Kidney glomerular epithelial cell (primary cell): ENCODE measurements at regions not wholly inside any gene's neighbourhood (a gene's known extent, or its start where the extent isn't known, plus 50 kb on each side); places are given as distances from the start of the nearest gene placed in this dataset.

Source experiments
- DNase-seq: peaks from one replicate; lab custom pipeline; 2025; lab: John Stamatoyannopoulos, UW

DNA sequence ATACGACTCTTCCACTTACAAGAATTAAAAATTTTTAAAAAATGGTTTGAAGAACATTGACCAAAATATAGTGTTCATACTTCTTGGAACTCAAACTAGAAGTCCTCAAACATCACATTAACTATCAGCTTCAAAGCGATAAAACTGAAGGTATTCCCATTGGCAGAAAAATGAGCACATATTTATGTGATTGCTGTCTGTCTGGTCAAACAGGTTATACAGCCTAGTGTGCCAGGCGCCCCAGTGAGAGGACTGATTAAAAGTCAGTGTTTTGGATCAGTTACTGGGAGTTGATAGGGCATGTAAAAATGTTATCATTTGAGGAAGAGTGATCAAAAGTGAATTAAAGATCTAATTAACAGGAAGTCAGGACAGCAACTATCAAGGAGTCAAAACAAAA lies 738.8 kb downstream of the HDGFL1 start:
- DNase-seq = no peak

DNA sequence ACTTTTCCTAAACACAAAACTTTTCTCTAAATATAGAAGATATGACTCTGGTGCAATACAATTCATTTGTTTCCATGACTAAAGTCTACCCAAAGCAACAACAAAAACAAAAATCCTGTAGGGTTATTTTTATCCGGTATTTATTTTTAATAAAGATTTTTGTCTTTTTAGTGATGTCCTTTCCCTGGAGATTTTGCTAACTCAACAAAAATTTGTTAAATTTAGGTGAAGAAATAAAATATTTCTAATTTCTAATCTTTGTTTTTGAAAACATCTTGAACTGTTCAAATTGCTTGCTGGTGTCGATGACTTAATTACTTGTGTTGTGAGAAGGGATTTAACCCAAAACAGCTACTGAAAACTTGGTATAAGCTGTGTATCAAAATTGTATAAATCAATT lies 741.8 kb downstream of the HDGFL1 start:
- no peak for DNase-seq

DNA sequence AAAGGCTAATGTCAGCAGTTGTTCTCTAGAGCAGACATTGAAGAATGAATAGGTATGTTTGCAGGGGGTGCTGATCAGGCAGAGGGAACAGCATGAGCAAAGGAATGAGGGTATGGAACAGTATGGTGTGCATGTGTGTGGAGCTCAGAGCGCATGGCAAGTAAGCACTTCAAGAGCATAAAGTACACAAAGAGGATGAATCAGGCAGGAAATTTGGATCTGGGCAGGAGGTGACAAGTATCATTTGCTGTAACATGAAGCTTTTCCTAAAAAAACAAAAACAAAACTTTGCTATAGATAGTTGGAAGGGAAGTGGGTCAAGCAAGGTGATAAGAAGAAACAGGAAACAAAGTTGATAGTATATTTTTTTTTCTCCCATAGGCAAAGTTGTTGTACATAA lies 746.8 kb downstream of the HDGFL1 start:
- DNase-seq = no peak

DNA sequence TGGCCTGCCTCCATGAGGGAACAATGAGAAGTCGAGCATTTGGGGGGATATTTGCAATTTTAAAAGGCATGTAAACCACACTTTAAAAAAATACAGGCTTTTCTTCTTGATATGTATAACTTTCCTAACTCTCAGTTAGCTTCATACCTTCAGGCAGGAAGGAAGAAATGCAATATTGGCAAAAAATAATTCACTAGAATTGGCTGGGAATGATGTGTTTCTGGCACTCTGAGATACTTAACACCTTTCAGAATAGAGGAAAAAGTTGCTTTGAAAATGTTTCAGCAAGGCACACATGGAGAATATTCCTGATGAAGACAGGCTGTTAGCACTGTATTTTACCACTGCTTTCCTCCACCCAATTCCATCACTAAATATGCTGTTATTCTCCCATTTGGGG lies 747.6 kb downstream of the HDGFL1 start:
- no peak for DNase-seq

DNA sequence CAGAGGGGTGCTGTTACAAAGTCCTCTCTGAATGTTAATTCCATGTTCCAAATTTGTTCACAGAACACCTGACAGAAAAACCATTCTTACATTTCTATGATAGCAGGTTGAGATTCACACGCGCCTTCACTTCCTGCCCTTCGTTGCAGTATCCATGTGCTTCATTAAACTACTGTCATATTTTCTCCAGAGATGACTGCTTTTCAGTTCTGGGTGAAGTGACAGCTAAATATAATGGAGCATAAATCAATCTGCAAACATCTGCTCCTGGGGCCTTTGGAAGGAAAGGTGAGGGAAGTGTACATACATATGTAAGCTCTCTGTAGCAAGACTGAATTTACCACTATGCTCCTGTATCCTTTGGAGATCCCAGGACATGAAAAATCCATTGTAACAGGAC lies 750.2 kb downstream of the HDGFL1 start:
- no peak for DNase-seq

DNA sequence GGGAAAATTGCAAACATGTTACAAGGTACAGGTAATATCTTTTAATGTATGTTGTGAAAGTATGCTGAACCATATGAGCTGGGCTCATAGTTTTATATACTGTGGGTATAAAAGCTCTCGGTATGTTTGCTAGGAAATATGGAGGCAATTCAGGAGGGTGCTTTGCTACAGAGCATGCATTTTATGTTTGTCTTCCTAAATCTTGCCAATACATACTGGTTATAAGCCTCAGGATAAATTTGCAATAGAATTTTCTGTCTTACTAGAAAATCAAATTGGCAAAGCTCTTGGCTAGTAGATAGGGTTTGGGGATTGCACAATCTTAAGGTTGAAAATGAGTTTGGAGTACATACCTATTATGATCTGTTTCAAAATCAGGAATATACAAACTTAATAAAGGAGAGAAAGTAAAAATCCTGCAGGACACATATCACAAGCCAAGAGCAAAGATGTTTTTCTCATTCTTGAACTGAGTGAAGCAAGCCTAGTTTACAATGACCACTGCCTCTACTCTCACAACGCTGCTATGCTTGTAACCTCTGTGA lies 751.2 kb downstream of the HDGFL1 start:
- DNase-seq = no peak

DNA sequence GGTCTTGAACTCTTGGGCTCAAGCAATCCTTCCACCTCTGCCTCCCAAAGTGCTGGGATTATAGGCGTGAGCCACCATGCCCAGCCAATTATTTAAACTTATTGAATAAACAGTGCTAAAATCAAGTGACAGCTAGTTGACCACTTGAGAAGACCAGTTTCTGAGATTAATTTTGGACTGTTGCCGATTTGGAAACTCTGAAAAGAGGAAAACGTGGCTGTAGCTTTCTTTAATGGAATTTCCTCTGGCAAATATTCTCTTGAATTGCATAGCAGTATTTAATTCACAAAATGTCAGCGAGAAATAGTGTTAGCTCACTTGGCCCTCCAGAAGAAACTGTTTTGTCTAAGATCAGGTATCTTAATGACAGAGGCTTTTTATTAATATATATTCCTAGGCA lies 754.5 kb downstream of the HDGFL1 start:
- DNase-seq = no peak

DNA sequence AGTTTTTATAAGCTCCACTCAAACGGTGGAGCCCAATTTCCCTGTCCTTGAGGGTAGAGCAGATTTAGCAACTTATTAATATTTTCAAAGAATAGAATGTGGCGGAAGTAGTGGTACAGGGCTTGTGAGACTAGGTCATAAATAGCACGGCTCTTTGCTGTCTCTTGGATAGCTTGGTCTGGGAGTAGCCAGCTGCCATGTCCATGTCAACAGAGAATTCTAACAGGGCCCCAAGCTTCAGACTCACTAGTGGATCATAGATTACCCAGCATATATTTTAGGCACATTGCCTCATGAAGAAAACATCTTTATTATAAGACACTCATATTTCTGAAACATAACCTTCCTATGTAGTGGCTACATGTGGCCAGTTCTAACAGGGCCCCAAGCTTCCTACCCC lies 755.7 kb downstream of the HDGFL1 start:
- DNase-seq = no peak

DNA sequence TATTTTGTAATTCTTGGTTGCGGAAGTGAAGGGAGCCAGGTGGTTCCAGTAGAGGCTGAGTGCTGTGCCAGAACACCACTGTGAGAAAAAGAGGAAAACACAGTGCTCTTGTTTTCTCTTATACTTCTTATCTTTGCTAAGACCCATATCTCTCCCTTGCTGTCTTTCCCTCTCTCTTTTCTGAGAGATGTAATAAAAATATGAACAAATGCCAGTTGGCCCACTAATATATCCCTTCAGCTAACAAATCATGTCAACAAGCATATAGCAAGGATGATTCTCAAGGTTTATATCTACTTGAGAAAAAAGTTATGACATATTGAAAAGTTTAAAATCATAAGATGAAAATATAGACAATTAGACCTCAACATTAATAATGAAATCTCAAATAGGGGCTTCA lies 758.3 kb downstream of the HDGFL1 start:
- DNase-seq = no peak

DNA sequence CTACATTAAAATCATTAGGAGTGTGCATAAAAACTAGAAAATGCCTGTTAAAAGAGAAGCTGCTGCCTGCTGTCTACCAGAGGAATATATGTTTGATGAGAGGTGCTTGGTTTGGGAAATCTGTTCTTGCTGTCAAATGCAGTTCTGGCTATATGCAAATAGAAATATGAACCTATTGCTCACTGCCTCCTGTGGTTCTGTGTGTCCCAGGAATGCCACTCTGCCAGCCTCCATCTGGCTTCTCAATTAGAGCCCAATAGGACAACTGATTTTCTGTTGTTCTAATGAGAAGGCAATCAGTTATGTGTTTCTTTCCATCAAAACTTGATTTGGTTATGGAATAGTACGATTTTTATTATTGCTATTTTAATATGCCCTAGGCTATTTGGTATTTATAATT lies 759.7 kb downstream of the HDGFL1 start:
- DNase-seq = no peak

DNA sequence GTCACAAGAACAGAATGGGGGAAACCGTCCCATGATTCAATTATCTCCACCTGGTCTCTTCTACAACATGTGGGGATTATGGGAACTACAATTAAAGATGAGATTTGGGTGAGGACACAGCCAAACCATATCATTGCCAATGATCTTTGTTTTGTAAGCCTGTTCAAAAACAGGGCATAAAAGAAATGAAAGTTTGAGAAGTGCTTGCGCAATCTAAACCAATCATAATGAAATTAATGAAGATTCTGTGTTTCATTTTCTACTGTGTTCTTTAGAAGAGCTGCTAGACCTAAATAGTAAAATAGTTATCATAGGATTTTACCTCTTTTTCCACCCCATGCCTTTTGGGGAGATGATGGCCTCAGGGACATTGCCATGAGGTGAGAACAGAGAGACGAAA lies 761.3 kb downstream of the HDGFL1 start:
- no peak for DNase-seq

DNA sequence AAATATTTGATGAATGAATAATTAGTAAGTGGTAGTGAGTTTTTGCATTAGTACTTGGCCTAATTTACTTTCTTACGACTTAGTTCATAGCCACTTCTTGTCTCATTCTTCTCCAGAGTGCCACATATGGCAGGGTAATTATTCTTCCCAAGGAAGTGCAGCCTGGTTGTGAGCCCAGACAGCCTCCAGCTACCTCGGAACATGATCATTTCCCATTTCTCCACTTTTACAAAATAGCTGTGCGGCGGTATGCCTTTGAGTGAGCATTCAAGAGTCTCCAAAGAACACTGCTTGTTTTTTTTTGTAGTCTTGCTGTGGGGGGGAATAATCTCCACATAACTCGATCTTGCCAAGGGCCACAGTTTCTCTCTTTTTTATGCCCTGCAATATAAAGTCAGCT lies 765.0 kb downstream of the HDGFL1 start:
- no peak for DNase-seq

DNA sequence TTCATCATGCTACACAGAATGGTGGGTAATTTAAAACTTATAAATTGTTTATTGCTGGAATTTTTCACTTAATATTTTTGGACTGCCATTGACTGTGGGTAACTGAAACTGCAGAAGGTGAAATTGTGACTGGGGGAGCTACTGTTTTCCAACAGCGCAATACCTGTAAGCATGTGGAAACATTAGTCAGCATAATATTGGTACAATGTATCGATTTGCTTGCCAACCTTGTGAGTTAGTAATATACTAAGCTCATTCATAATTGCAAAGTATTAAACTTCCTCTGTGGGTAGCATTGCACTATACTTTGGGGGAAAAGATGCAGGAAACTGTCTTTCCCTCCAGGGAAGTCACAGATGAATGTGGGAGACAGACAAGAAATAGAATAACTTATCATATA lies 766.5 kb downstream of the HDGFL1 start:
- DNase-seq = no peak

DNA sequence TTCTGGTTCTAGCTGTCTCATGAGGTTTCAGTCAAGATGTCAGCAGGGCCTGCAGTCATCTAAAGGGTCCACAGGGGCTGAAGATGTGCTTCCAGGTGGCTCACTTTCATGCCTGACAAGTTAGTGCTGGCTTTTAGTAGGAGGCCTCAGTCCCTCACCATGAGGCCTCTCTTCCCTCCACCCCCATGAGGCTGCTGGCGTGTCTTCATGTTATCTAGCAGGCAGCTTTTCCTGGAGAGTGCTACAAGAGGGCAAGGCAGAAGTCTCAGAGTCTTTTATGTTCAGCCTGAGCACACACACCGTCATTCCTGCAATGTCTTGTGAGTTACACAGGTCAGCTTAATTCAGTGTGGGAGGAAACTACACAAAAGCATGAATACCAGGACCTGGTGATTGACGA lies 769.9 kb downstream of the HDGFL1 start:
- no peak for DNase-seq

DNA sequence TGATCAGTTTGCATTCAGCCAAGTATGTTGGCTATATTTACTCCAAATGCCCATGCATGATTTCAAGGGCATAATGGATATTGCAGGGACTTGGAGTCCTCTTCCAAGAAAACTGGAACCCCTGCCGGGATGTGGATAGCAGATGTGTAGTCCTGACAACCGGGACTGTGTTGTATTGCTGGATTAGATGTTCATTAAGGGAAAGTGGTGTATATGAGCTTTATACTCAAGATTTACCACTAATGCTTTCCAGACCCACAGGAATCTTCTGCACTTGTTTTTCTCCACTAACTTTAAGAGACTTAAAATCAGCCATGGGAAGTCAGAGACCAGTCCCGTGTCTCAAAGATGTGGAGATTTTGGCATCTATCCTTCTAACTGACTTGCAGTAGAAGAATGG lies 770.9 kb downstream of the HDGFL1 start:
- DNase-seq = no peak

DNA sequence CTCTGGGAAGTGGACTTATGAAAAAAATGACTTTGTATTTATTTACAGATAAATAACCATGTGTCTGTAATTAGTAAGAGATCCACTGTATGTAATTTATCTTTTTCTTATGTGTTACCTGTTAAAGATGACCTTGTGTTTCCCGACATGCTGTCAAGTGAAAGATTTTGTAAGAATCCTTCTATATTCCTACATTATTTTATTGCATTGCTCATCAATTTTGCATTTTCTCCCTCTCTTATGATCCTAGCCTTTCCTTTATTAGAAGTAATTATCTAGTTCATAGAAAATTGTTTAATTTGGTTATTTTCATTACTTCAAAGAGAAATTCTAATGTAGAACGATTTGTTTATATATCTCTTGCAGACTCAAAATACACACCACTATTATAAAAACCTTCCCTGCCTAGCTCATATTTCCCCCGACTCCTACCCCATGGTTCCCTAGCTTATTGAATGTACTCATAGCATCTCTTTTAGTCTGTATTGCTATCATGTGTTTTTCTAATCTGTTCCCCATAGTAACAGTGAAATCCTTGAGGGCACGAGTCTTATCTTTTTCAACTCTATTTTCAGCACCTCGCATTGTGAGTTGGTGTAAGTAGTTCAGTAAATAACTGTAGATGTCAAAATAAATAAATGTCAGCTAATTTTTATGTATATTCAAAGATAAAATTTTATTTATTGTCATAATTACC lies 774.4 kb downstream of the HDGFL1 start:
- DNase-seq = no peak

DNA sequence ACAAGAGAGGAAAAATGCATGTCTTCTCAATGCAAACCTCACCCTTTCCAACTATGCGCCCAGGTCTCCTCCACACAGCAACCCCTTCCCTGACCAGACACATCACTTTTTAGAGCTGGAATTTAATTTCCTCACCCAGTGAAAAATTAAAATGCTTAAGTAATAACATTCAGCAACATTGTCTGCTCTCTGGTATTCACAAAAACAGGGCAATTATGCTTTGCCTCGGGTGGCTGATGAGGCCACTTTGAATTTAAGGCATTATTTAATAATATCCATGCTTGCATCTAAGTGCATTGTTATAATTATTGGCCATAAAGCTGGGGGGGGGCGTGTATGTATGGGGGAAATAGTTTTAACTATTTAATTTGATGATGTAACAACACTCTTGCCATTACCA lies 777.8 kb upstream of the NRSN1 start:
- DNase-seq = no peak

DNA sequence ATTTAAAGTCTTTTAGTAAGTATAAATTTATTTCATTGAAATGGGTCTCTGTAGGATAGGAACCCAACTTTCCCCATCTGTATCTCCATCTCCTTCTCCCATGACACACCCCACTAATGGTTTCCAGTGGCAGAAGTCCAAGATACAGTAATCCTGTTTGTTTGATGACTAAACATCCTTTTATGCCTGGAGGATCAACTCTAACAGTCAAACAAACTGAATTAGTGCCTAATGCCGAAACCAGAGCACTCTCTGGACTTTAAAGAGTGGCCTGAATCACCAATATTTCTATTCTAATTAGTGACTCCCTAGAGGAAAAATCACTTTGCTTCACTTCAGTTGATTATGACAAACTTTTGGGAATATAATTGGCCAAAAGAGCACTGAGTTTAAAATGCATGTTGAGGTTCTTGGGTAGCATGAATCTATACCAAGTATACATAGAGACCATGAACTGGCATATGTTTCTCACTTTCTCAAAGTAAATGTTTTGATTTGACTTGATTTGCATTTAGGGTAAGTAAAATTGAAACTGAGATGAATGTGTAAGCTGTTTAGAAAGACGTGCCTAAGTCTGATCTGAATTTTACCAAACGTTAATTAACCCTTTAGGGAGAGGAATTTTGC lies 776.4 kb upstream of the NRSN1 start:
- peak; percentile 76 for DNase-seq

DNA sequence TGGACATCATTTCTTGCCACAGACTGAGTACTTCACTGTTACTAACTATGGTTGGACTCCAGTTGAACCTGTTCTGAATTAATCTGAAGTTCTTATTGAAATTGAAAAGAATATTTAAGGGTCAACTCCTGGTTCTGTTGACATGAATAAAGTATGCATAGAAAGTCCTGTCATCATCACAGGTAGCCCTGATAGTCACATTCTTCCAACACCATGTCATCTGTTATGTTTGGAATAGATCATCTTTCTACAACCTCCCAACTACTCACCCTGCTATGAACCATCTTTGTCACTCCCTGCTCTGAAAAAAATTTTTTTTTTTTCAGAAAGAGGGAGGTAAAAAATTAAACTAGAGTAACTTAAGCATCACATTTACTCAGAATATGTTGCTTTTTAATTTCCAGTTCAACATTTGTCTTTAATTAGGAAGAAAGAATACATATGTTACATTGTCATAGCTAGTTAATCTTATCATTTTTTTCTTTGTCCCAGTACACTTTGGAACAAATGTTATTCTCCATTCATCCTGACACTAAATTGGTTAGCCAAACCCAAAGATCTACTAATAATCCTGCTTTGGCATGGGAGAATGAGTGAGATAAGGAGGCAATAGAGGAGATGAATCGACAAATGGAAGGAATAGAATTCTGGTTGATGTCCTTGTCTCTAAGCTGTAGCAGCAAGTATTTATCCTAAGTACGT lies 775.1 kb upstream of the NRSN1 start:
- peak; percentile 44 for DNase-seq

DNA sequence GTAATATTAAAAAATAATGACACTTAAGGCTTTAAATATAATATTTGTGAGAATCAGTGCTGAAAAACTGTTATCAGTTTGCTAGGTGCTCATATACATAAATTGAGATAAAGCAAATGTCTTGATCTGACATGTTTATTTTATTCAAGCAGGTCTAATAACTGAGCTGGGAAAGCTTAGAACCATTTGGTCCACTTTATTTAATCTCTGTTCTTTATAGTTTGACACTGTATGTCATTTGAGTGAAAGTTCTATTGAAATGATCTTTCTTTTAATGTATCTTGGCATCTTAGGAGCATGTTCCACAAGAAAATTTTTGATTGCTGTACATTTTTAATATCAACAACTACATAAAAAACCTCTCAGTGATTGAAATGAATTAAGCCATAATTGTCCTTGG lies 772.0 kb upstream of the NRSN1 start:
- DNase-seq = no peak

DNA sequence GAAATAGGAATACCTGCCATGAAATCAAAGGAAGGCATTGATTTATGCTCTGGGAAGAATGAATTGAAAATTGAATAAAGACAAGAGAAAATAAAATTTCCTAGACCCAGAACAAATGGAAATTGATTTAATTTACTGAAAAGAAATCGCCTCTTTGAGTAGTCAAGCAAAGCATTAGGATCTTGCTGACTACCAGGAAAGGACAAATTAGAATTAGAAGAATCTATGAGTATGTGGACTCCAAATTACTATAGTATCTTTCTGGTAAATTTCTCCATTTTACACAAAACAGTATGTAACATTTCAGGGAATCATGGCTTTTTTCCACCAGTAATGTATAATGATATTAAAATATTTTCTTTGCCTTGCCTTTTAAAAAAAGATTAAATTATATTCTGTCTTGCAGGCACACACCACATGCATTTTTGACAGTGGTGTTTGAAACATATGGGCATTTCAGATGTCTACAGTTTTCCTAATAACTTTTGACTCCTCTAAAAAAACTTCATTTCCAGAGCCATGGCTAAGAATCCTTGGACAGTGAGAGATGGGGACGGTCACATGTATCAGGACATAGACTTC lies 768.7 kb upstream of the NRSN1 start:
- DNase-seq = no peak

DNA sequence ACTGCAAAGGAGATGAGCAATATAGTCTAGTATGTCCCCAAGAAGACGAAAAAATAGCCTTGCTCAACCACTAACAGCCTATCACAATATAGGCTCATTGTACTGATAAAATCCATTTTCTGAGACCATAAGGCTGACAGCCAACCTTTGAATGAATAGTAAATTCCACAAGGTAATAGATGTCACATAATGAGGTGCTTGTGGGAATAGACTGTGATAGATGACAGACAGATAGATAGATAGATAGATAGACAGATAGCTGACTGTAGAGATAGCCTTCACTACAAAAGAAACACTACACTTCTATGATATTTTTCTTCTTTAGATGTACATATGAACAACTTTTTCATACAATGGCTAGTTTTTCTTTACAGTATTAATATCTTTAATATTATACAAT lies 760.3 kb upstream of the NRSN1 start:
- DNase-seq = no peak

DNA sequence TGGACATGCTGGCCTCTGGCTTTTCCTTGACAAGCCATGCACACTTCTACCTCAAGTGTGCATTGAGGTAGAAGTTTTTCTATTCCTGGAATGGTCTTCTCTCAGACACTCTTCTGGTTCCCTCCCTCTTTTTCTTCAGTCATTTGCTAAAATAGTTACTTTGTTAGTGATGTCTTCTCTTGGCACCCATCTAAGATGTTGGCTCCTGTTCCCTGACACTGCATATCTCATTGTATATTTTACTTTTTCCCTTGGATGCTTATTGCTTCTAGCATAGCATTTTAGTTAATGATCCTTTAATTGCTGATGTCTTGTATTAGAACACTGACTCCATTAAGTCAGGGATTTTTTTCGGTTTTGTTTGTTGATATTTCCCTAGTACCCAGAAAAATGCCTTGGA lies 758.7 kb upstream of the NRSN1 start:
- DNase-seq = no peak
